ENCODE measurements at regions not wholly inside any gene's neighbourhood (a gene's known extent, or its start where the extent isn't known, plus 50 kb on each side); places are given as distances from the start of the nearest gene placed in this dataset.

DNA sequence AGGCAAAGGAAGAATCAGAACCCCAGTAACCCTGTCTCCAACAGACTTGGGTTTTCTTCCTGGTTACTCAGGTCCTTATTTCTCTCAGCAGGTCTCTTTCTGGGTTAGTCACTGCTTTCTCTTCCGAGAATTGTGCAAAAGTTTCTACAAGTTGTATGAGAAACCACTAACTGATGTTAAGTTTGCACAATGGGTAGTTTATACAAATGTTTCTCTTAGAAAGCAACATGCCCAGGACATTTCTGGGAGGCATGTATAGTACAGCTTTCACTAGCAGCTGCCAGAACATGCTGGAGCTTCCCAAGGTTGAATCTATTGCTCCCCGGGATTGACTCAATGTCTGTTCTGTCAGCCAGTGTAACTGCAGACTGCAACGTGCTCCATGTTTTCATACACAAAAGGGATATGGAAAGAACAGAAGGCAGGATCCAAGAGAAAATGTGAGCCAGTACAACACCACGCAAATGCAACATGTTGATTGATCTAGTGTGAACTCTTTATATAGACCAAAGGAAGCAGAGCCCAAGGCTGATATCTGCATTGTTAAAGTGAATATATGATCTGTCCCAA is 887.8 kb downstream of the MCTP2 start:
- no peak overlapping the region for H4K12ac ChIP-seq (ENCODE audit: low read depth, low read length)
- no peaks in the 10 kb centered on the region for H3K79me2 ChIP-seq (ENCODE audit: control insufficient read depth, insufficient read depth, low read length, poor library complexity)
- no peak overlapping the region for H2AK5ac ChIP-seq (ENCODE audit: low read length)
- H4K91ac ChIP-seq (ENCODE audit: low read depth, low read length), result no peak overlapping the region
- no peak overlapping the region for H3K27ac ChIP-seq (ENCODE audit: low read depth, low read length)
- no peak overlapping the region for H2BK12ac ChIP-seq (ENCODE audit: low read length)
- H3K4me3 ChIP-seq (ENCODE audit: low read depth, low read length), result no peak overlapping the region
- no peak overlapping the region for H3K23ac ChIP-seq (ENCODE audit: low read length)
- no peak overlapping the region for H3K9ac ChIP-seq (ENCODE audit: low read length)
- H3K4me2 ChIP-seq (ENCODE audit: low read length), result no peak overlapping the region
- WGBS (ENCODE audit: extremely low coverage, insufficient coverage, insufficient read length), result no CpG with 5 or more reads among the region's 4 CpGs
- H3K18ac ChIP-seq (ENCODE audit: low read length), result no peak overlapping the region
- no peak overlapping the region for H2AFZ ChIP-seq (ENCODE audit: insufficient read depth, low read length, poor library complexity)
- no peak overlapping the region for H4K8ac ChIP-seq (ENCODE audit: low read depth, low read length)
- H3K36me3 ChIP-seq (ENCODE audit: control insufficient read depth in 1 of 2, insufficient read depth in 2 of 2, low read length in 2 of 2), result no peaks in the 10 kb centered on the region
- no peak overlapping the region for H2BK120ac ChIP-seq (ENCODE audit: insufficient read depth, low read length, poor library complexity)
- H3K4me1 ChIP-seq (ENCODE audit: control insufficient read depth in 1 of 2, insufficient read depth in 2 of 2, low read length in 2 of 2), result no peaks in the 10 kb centered on the region
- H3K14ac ChIP-seq (ENCODE audit: low read length), result no peak overlapping the region
- H3K79me1 ChIP-seq (ENCODE audit: low read length), result no peaks in the 10 kb centered on the region
- H3K9me3 ChIP-seq (ENCODE audit: insufficient read depth, low read depth, low read length), result no peaks in the 10 kb centered on the region
- DNase-seq, result no peak
- no peak overlapping the region for H2BK5ac ChIP-seq (ENCODE audit: low read depth, low read length, poor library complexity)
- no peaks in the 10 kb centered on the region for H3K27me3 ChIP-seq (ENCODE audit: insufficient read depth, low read length)
- no peak overlapping the region for H3K4ac ChIP-seq (ENCODE audit: low read depth, low read length)

DNA sequence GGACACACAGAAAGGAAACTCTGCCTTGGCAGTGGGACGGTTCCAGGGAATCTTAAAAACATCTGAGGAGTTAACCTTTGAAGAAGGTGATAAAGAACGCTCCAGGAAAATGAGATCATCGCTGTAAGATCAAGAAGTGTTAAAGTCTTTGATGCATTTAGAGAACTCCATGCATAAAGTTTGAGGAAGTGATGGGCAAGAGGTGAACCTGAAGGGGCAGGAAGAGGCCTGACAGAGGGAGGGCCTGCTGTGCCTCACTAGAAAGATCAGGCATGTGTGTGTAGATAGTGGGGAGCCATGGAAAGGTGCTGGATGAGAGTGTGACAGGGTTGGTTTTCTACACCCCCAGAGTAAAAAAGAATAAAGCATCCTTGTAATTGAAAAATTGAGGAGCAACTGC is 889.2 kb downstream of the MCTP2 start:
- no peaks in the 10 kb centered on the region for H3K36me3 ChIP-seq (ENCODE audit: control insufficient read depth in 1 of 2, insufficient read depth in 2 of 2, low read length in 2 of 2)
- no peak overlapping the region for H3K4me2 ChIP-seq (ENCODE audit: low read length)
- no peak overlapping the region for H3K18ac ChIP-seq (ENCODE audit: low read length)
- no peak overlapping the region for H3K27ac ChIP-seq (ENCODE audit: low read depth, low read length)
- H2AK5ac ChIP-seq (ENCODE audit: low read length), result no peak overlapping the region
- H3K4me1 ChIP-seq (ENCODE audit: control insufficient read depth in 1 of 2, insufficient read depth in 2 of 2, low read length in 2 of 2), result no peaks in the 10 kb centered on the region
- no peaks in the 10 kb centered on the region for H3K79me2 ChIP-seq (ENCODE audit: control insufficient read depth, insufficient read depth, low read length, poor library complexity)
- no peak for DNase-seq
- H4K91ac ChIP-seq (ENCODE audit: low read depth, low read length), result no peak overlapping the region
- no peak overlapping the region for H3K9ac ChIP-seq (ENCODE audit: low read length)
- H3K79me1 ChIP-seq (ENCODE audit: low read length), result no peaks in the 10 kb centered on the region
- no peak overlapping the region for H3K23ac ChIP-seq (ENCODE audit: low read length)
- no peak overlapping the region for H2BK5ac ChIP-seq (ENCODE audit: low read depth, low read length, poor library complexity)
- no CpG with 5 or more reads among the region's 3 CpGs for WGBS (ENCODE audit: extremely low coverage, insufficient coverage, insufficient read length)
- no peak overlapping the region for H2BK120ac ChIP-seq (ENCODE audit: insufficient read depth, low read length, poor library complexity)
- no peaks in the 10 kb centered on the region for H3K9me3 ChIP-seq (ENCODE audit: insufficient read depth, low read depth, low read length)
- H2AFZ ChIP-seq (ENCODE audit: insufficient read depth, low read length, poor library complexity), result no peak overlapping the region
- no peak overlapping the region for H3K14ac ChIP-seq (ENCODE audit: low read length)
- no peaks in the 10 kb centered on the region for H3K27me3 ChIP-seq (ENCODE audit: insufficient read depth, low read length)
- no peak overlapping the region for H4K8ac ChIP-seq (ENCODE audit: low read depth, low read length)
- H3K4ac ChIP-seq (ENCODE audit: low read depth, low read length), result no peak overlapping the region
- H4K12ac ChIP-seq (ENCODE audit: low read depth, low read length), result no peak overlapping the region
- no peak overlapping the region for H3K4me3 ChIP-seq (ENCODE audit: low read depth, low read length)
- no peak overlapping the region for H2BK12ac ChIP-seq (ENCODE audit: low read length)

DNA sequence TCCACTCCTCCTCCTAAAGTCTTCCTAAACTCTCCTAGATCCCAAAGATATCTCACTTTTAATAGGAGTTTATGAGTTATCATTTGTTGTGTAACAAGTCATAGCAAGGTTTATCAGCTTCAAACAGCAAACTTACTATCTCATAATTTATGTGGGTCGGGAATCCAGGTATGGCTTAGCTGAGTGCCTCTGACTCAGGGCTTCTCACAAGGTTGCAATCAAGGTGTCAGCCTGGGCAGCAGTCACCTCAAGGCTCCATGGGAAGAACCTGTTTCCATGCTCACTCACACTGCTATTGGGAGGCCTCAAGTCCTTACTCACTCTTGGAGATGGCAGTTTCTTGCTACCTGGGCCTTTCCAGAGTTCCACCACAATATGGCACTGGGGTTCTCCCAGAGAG is 889.8 kb downstream of the MCTP2 start:
- Histone ChIP-seq H3K23ac (ENCODE audit: low read length) (no peak overlapping the region), H3K4ac (ENCODE audit: low read depth, low read length) (no peak overlapping the region), H3K9me3 (ENCODE audit: insufficient read depth, low read depth, low read length) (no peaks in the 10 kb centered on the region), H3K4me3 (ENCODE audit: low read depth, low read length) (no peak overlapping the region), H2BK120ac (ENCODE audit: insufficient read depth, low read length, poor library complexity) (no peak overlapping the region), H3K79me2 (ENCODE audit: control insufficient read depth, insufficient read depth, low read length, poor library complexity) (no peaks in the 10 kb centered on the region), H4K91ac (ENCODE audit: low read depth, low read length) (no peak overlapping the region), H2BK5ac (ENCODE audit: low read depth, low read length, poor library complexity) (no peak overlapping the region), H3K4me2 (ENCODE audit: low read length) (no peak overlapping the region), H3K9ac (ENCODE audit: low read length) (no peak overlapping the region), H4K12ac (ENCODE audit: low read depth, low read length) (no peak overlapping the region), H3K14ac (ENCODE audit: low read length) (no peak overlapping the region), H3K36me3 (ENCODE audit: control insufficient read depth in 1 of 2, insufficient read depth in 2 of 2, low read length in 2 of 2) (no peaks in the 10 kb centered on the region), H3K18ac (ENCODE audit: low read length) (no peak overlapping the region), H3K4me1 (ENCODE audit: control insufficient read depth in 1 of 2, insufficient read depth in 2 of 2, low read length in 2 of 2) (no peaks in the 10 kb centered on the region), H3K27me3 (ENCODE audit: insufficient read depth, low read length) (no peaks in the 10 kb centered on the region), H2BK12ac (ENCODE audit: low read length) (no peak overlapping the region), H3K79me1 (ENCODE audit: low read length) (no peaks in the 10 kb centered on the region), H2AK5ac (ENCODE audit: low read length) (no peak overlapping the region), H4K8ac (ENCODE audit: low read depth, low read length) (no peak overlapping the region), H3K27ac (ENCODE audit: low read depth, low read length) (no peak overlapping the region), H2AFZ (ENCODE audit: insufficient read depth, low read length, poor library complexity) (no peak overlapping the region)
- peak; percentile 20 to 55 for DNase-seq
- WGBS (ENCODE audit: extremely low coverage, insufficient coverage, insufficient read length), result no CpG with 5 or more reads among the region's 1 CpG

DNA sequence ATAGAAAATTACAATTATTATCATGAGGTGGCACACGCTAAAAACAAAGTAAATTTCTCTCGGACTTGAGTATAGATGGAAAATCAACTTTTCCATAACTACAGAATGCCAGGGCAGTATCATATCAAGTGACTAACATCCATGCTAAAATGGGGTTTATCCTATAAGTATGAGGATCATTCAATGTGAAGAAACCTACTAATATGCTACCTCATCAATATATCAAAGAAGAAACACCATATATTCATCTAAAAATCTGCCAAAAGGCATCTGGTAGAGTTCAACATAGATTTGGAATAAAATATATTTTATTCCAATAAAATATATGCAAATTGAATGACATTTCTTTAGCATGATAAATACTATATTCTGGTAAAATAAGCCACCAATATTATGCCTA is 894.4 kb downstream of the MCTP2 start:
- H4K8ac ChIP-seq (ENCODE audit: low read depth, low read length), result no peak overlapping the region
- H3K4ac ChIP-seq (ENCODE audit: low read depth, low read length), result no peak overlapping the region
- H2AFZ ChIP-seq (ENCODE audit: insufficient read depth, low read length, poor library complexity), result no peak overlapping the region
- no peak overlapping the region for H3K4me3 ChIP-seq (ENCODE audit: low read depth, low read length)
- no peak overlapping the region for H3K14ac ChIP-seq (ENCODE audit: low read length)
- no peaks in the 10 kb centered on the region for H3K9me3 ChIP-seq (ENCODE audit: insufficient read depth, low read depth, low read length)
- no peak overlapping the region for H3K27ac ChIP-seq (ENCODE audit: low read depth, low read length)
- no peaks in the 10 kb centered on the region for H3K27me3 ChIP-seq (ENCODE audit: insufficient read depth, low read length)
- no peak for DNase-seq
- H3K4me1 ChIP-seq (ENCODE audit: control insufficient read depth in 1 of 2, insufficient read depth in 2 of 2, low read length in 2 of 2), result no peaks in the 10 kb centered on the region
- no peak overlapping the region for H2BK120ac ChIP-seq (ENCODE audit: insufficient read depth, low read length, poor library complexity)
- no peak overlapping the region for H3K23ac ChIP-seq (ENCODE audit: low read length)
- H3K36me3 ChIP-seq (ENCODE audit: control insufficient read depth in 1 of 2, insufficient read depth in 2 of 2, low read length in 2 of 2), result no peaks in the 10 kb centered on the region
- no peak overlapping the region for H2BK12ac ChIP-seq (ENCODE audit: low read length)
- H4K12ac ChIP-seq (ENCODE audit: low read depth, low read length), result no peak overlapping the region
- WGBS (ENCODE audit: extremely low coverage, insufficient coverage, insufficient read length), result no CpG with 5 or more reads among the region's 2 CpGs
- no peak overlapping the region for H2BK5ac ChIP-seq (ENCODE audit: low read depth, low read length, poor library complexity)
- no peak overlapping the region for H3K9ac ChIP-seq (ENCODE audit: low read length)
- H3K79me2 ChIP-seq (ENCODE audit: control insufficient read depth, insufficient read depth, low read length, poor library complexity), result no peaks in the 10 kb centered on the region
- no peak overlapping the region for H4K91ac ChIP-seq (ENCODE audit: low read depth, low read length)
- H3K4me2 ChIP-seq (ENCODE audit: low read length), result no peak overlapping the region
- H3K18ac ChIP-seq (ENCODE audit: low read length), result no peak overlapping the region
- H2AK5ac ChIP-seq (ENCODE audit: low read length), result no peak overlapping the region
- no peaks in the 10 kb centered on the region for H3K79me1 ChIP-seq (ENCODE audit: low read length)

All from trophoblast cell (in vitro differentiated cells and primary cell).